HG03066 (cell line): ENCODE measurements at regions not wholly inside any gene's neighbourhood (a gene's known extent, or its start where the extent isn't known, plus 50 kb on each side); places are given as distances from the start of the nearest gene placed in this dataset.

ENCODE experiments used
- ATAC-seq: cut with Tn5 transposase; IDR thresholded peaks from one replicate; pipeline ENCODE4 v1.9.1; 2021; ENCODE audit warnings: low read depth; ENCODE audit not compliant: unreplicated experiment

DNA sequence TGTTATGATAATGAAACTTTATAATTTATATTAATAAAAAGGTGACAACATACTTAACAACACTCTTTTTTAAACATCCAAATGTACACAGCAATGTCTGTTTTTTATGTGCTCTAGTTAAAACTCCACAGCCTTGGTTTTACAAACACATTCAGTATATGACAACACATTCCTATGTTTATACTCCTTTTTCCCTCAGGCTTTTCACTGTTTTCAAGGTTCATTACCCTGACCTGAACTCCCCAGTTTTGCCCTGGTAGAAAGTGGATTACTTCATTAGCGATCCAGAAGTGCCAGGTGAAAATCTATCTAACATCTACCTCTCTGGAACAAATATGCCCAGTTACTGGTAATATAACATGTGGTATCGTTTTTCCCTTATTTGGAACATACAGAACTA, 340.2 kb upstream of the DDHD1 start:
- no peak for ATAC-seq

- no peak for ATAC-seq
Measured at GRCh38 chr14:53491884-53492277, 338.8 kb upstream of the DDHD1 start.

- no peak for ATAC-seq
Measured at GRCh38 chr14:53491256-53491883, 338.2 kb upstream of the DDHD1 start.

GRCh38 chr14:53478174-53478573, 325.1 kb upstream of the DDHD1 start:
- no peak for ATAC-seq

- ATAC-seq, result no peak
Measured at GRCh38 chr14:53473480-53473879, 320.4 kb upstream of the DDHD1 start.

GRCh38 chr14:53472306-53472705, 319.2 kb upstream of the DDHD1 start:
- no peak for ATAC-seq

GRCh38 chr14:53470351-53471043, 317.4 kb upstream of the DDHD1 start:
- no peak for ATAC-seq

DNA sequence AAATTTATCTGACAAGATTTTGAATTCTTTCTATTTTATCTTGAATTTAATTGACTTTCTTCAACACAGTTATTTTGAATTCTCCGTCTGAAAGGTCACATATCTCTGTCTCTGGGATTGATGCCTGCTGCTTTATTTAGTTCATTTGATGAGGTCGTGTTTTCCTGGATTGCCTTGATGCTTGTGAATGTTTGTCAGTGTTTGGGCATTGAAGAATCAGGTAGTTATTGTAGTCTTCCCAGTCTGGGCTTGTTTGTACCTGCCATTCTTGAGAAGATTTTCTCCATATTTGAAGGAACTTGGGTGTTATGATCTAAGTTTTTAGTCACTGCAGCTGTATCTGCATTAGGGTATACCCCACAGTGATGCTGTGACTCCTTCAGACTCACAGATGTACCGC, 315.8 kb upstream of the DDHD1 start:
- no peak for ATAC-seq

DNA sequence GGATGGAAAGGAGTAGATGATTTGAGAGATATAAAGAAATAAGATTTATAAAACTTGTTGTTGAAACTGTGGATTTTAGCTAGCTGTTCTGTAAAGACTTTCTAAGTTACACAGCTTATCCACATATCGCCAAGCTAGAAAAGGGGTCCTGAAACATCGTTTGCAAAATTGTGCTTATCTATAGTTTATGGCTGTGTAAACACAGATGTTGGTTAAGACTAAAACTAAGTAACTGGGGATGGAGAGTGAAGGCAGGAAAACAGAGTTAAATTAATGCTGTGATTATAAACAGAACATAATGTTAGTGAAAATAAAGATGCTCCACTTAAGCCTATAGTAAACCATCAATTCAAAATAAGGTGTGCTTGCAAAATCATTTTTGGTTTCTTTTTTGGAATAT, 311.3 kb upstream of the DDHD1 start:
- ATAC-seq, result no peak

GRCh38 chr14:53462931-53463778, 310.0 kb upstream of the DDHD1 start:
- ATAC-seq, result no peak

DNA sequence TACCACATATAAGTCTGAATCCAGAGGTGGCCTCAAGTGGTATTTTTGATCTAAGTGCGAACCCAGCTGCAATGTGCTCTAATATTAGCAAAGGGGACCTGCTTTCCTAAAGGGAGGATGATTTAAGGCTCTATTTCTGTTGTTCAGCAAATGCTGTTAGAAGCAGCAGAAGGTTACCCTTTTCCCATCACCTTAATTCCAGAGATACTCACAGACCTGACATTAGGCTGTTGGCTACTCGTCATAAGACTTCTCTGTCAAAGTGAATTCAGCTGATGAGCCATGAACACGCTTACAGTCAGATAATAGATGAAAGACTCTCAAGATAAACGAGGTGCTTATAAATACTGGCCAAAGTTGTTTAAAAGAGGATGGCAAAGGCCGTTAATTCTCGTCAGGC, 308.7 kb upstream of the DDHD1 start:
- ATAC-seq, result no peak

DNA sequence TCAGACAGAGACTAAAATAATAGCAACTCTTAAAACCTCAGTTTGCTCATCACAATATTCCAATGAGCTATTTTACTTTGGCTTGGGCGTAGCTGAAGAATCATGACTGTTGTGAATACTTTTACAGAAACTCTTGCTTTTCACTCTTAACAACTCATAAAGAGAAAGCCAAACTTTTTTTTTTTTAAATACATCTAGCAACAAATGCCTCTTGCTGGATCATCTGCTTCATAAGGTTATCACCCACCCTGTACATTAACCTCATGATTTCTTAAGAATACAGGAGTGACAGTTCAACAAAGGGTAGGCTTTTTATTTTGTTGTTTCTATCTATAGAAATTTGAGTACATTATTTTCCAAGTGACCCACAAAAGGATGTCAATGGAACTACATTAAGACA, 307.4 kb upstream of the DDHD1 start:
- no peak for ATAC-seq

- no peak for ATAC-seq
Measured at GRCh38 chr14:53458368-53458814, 305.3 kb upstream of the DDHD1 start.

- ATAC-seq, result no peak
Measured at GRCh38 chr14:53456931-53457330, 303.8 kb upstream of the DDHD1 start.

DNA sequence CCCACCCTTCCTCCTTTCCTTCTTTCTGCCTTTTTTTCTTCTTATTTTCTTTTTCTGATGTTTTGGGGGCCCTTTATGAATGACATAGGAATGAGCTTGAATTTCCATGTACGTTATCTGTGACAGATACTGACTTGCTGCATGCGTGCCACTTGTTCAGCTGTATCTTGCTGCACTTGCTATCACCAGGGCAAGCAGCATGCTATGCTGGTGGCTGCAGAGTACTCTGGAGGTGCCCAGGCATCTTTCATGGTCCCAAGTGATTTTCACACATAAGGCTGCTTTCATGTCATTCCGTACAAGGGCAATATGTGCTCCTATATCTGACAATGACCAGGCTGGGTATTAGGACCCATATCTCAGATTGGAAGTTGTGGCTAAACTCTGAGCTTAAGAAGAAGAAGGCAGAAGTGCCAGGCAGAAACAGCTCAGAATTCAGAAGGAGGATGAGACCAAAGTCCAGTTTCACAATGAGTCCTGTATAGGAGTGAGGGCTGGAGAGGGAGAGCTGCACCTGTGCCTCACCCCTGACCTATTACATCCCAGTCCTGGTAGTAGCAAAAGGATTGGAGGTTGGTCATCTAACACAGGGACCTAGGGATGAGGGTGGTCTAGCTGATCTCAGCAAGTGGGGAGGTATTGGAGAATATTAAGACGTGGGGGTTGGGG, 299.0 kb upstream of the DDHD1 start:
- ATAC-seq, result no peak

- no peak for ATAC-seq
Measured at GRCh38 chr14:53450871-53451270, 297.7 kb upstream of the DDHD1 start.

- no peak for ATAC-seq
Measured at GRCh38 chr14:53448682-53449081, 295.6 kb upstream of the DDHD1 start.

DNA sequence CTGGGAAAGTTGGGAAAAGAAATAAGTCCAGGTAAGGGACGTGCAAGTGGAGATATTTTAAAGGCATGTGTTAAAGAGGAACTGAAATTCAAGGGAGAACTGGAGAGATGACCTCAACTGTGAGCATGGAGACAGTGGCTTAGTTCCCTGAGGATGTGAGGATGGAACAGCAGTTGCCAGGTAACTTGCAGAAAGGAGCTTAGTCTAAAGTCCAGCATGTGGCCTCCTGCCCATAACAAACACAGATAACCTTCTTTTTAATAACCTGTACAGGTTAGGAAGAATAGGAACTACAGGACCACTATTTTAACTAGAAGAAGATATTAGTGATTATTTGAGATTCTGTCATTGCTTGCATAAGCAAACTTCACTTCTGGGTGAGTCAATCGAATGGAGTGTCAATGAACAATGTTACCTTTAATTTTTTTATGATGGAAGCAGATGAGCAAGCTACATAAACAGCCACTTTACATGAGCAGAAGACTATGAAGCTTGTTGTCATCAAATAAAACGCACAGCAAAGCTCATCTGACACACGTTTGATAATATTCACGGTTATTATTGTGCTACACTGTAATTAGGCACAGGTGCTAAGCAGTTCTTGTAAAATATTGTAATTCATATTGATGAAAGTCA, 291.7 kb upstream of the DDHD1 start:
- ATAC-seq, result no peak

- ATAC-seq, result no peak
Measured at GRCh38 chr14:53441789-53442188, 288.7 kb upstream of the DDHD1 start.

GRCh38 chr14:53437858-53438257, 284.7 kb upstream of the DDHD1 start:
- no peak for ATAC-seq

DNA sequence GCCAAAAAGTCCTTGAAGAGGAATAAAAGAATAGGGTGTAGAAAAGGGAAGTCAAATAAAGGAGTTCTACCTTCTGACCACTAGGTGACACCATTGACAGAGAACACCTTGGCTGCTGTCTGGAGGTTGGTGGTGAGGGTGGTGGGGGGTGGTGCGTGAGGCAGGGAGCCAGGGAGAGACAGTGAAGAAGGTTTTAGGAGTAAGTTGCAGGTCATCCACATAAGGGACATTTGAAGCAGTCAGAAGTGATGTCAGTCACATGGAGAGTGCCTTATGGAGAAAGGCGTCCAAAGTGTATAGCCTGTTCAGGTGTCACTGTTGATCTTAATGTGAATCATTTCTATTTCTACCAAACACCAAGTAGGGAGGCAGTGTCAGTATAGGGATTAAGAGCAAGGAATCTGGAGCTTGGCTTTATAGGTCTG, 279.3 kb upstream of the DDHD1 start:
- no peak for ATAC-seq
